GM18861 (cell line): ENCODE measurements at regions not wholly inside any gene's neighbourhood (a gene's known extent, or its start where the extent isn't known, plus 50 kb on each side); places are given as distances from the start of the nearest gene placed in this dataset.
"Not testable (repeated sequence)": the region's sequence is repeated elsewhere in the genome, so short reads cannot be mapped to it uniquely, and the experiment has no call there.

Source experiments
- ATAC-seq: cut with Tn5 transposase; IDR thresholded peaks from one replicate; pipeline ENCODE4 v1.9.1; 2021; ENCODE audit not compliant: unreplicated experiment

- no peak for ATAC-seq
Measured at GRCh38 chr7:138214926-138215325, 138.7 kb downstream of the AKR1D1 start.

GRCh38 chr7:138220321-138220720, 144.1 kb downstream of the AKR1D1 start:
- not testable (repeated sequence) for ATAC-seq

- ATAC-seq, result not testable (repeated sequence)
Measured at GRCh38 chr7:138221388-138221787, 145.1 kb downstream of the AKR1D1 start.

GRCh38 chr7:138223402-138223879, 147.2 kb downstream of the AKR1D1 start:
- no peak for ATAC-seq

GRCh38 chr7:138226001-138226476, 149.8 kb downstream of the AKR1D1 start:
- no peak for ATAC-seq

- ATAC-seq, result no peak
Measured at GRCh38 chr7:138226745-138227279, 150.6 kb downstream of the AKR1D1 start.

GRCh38 chr7:138228119-138228518, 151.9 kb downstream of the AKR1D1 start:
- ATAC-seq, result no peak

- ATAC-seq, result no peak
Measured at GRCh38 chr7:138228769-138229168, 152.5 kb downstream of the AKR1D1 start.

GRCh38 chr7:138233189-138233588, 156.9 kb downstream of the AKR1D1 start:
- ATAC-seq, result no peak

- ATAC-seq, result no peak
Measured at GRCh38 chr7:138235207-138235606, 158.9 kb downstream of the AKR1D1 start.

- ATAC-seq, result no peak
Measured at GRCh38 chr7:138237995-138238394, 161.7 kb downstream of the AKR1D1 start.

- no peak for ATAC-seq
Measured at GRCh38 chr7:138238734-138239659, 162.7 kb downstream of the AKR1D1 start.

GRCh38 chr7:138243430-138243829, 167.2 kb downstream of the AKR1D1 start:
- no peak for ATAC-seq

GRCh38 chr7:138243836-138244235, 167.6 kb downstream of the AKR1D1 start:
- ATAC-seq, result no peak

GRCh38 chr7:138244606-138245005, 168.3 kb downstream of the AKR1D1 start:
- ATAC-seq, result no peak

- ATAC-seq, result no peak
Measured at GRCh38 chr7:138245216-138245615, 169.0 kb downstream of the AKR1D1 start.

GRCh38 chr7:138245682-138246081, 169.4 kb downstream of the AKR1D1 start:
- ATAC-seq, result no peak

GRCh38 chr7:138246428-138246827, 170.2 kb downstream of the AKR1D1 start:
- ATAC-seq, result no peak

GRCh38 chr7:138247081-138247480, 170.8 kb downstream of the AKR1D1 start:
- ATAC-seq, result no peak

- no peak for ATAC-seq
Measured at GRCh38 chr7:138247568-138248333, 171.5 kb downstream of the AKR1D1 start.

- ATAC-seq, result no peak
Measured at GRCh38 chr7:138248609-138249008, 172.3 kb downstream of the AKR1D1 start.
